H9 (cell line): ENCODE measurements at regions not wholly inside any gene's neighbourhood (a gene's known extent, or its start where the extent isn't known, plus 50 kb on each side); places are given as distances from the start of the nearest gene placed in this dataset.

ENCODE experiments used
- DNase-seq: peaks from one replicate; pipeline ENCODE4 v3.0.0-alpha.2; 2017
- H2AFZ ChIP-seq: one replicate; pipeline ENCODE4 v1.6.1; 2013; ENCODE audit warnings: mild to moderate bottlenecking, low read length, control low read depth, moderate library complexity
- H2AK5ac ChIP-seq: 2 replicates; pipeline ENCODE4 v1.6.1; 2013; ENCODE audit warnings: low read length, control low read depth, mixed read lengths; ENCODE audit not compliant: insufficient read length
- H2BK120ac ChIP-seq: one replicate; pipeline ENCODE4 v1.6.1; 2013; ENCODE audit warnings: low read depth, mild to moderate bottlenecking, low read length, control low read depth, inconsistent platforms; ENCODE audit not compliant: poor library complexity, severe bottlenecking
- H2BK12ac ChIP-seq: 2 replicates; pipeline ENCODE4 v1.6.1; 2013; ENCODE audit warnings: low read length, control low read depth, mixed read lengths, low read depth; ENCODE audit not compliant: insufficient read length
- H2BK15ac ChIP-seq: 2 replicates; pipeline ENCODE4 v1.6.1; 2013; ENCODE audit warnings: low read depth, low read length, control low read depth
- H2BK20ac ChIP-seq: one replicate; pipeline ENCODE4 v1.6.1; 2013; ENCODE audit warnings: low read depth, mild to moderate bottlenecking, low read length, control low read depth, inconsistent platforms; ENCODE audit not compliant: poor library complexity, severe bottlenecking
- H2BK5ac ChIP-seq: 2 replicates; pipeline ENCODE4 v1.6.1; 2013; ENCODE audit warnings: low read length, control low read depth, mixed read lengths; ENCODE audit not compliant: insufficient read length
- H3K14ac ChIP-seq: 2 replicates; pipeline ENCODE4 v1.6.1; 2013; ENCODE audit warnings: low read length, control low read depth; ENCODE audit not compliant: insufficient read depth
- H3K18ac ChIP-seq: 2 replicates; pipeline ENCODE4 v1.6.1; 2013; ENCODE audit warnings: low read depth, mild to moderate bottlenecking, mixed read lengths, low read length, control low read depth; ENCODE audit not compliant: insufficient read length
- H3K23ac ChIP-seq: 2 replicates; pipeline ENCODE4 v1.6.1; 2013; ENCODE audit warnings: low read length, control low read depth, mixed read lengths, low read depth; ENCODE audit not compliant: insufficient read length
- H3K23me2 ChIP-seq: 2 replicates; pipeline ENCODE4 v1.6.1; 2013; ENCODE audit warnings: low read depth, mild to moderate bottlenecking, mixed read lengths, low read length, control low read depth; ENCODE audit not compliant: insufficient read length, poor library complexity, severe bottlenecking
- H3K27ac ChIP-seq: 2 replicates; pipeline ENCODE4 v1.5.1; 2013; ENCODE audit warnings: low read length, control low read depth, mixed read lengths, low read depth; ENCODE audit not compliant: insufficient read length
- H3K27me3 ChIP-seq: 2 replicates; pipeline ENCODE4 v1.6.1; 2013; ENCODE audit warnings: low read length, control low read depth, inconsistent platforms; ENCODE audit not compliant: insufficient read depth
- H3K4ac ChIP-seq: 2 replicates; pipeline ENCODE4 v1.6.1; 2013; ENCODE audit warnings: low read depth, mild to moderate bottlenecking, control low read depth, inconsistent platforms, low read length, moderate library complexity
- H3K4me1 ChIP-seq: 2 replicates; pipeline ENCODE4 v1.6.1; 2013; ENCODE audit warnings: low read length, control low read depth, inconsistent platforms; ENCODE audit not compliant: insufficient read depth
- H3K4me2 ChIP-seq: 2 replicates; pipeline ENCODE4 v1.6.1; 2013; ENCODE audit warnings: low read length, control low read depth, mixed read lengths; ENCODE audit not compliant: insufficient read length, insufficient read depth
- H3K56ac ChIP-seq: 2 replicates; pipeline ENCODE4 v1.6.1; 2013; ENCODE audit warnings: low read depth, mild to moderate bottlenecking, mixed read lengths, low read length, control low read depth; ENCODE audit not compliant: insufficient read length
- H3K79me1 ChIP-seq: 2 replicates; pipeline ENCODE4 v1.6.1; 2013; ENCODE audit warnings: low read depth, mild to moderate bottlenecking, moderate library complexity, low read length, control low read depth, inconsistent platforms; ENCODE audit not compliant: insufficient read depth, poor library complexity, severe bottlenecking
- H3K79me2 ChIP-seq: 2 replicates; pipeline ENCODE4 v1.6.1; 2013; ENCODE audit warnings: low read length, control low read depth, inconsistent platforms; ENCODE audit not compliant: insufficient read depth
- H3K9ac ChIP-seq: 2 replicates; pipeline ENCODE4 v1.6.1; 2013; ENCODE audit warnings: low read length, control low read depth, mixed read lengths; ENCODE audit not compliant: insufficient read length; ENCODE audit errors: extremely low read depth
- H3K9me3 ChIP-seq: one replicate; pipeline ENCODE4 v1.6.1; 2013; ENCODE audit warnings: low read depth, low read length, inconsistent platforms; ENCODE audit not compliant: control insufficient read depth
- H3T11ph ChIP-seq: one replicate; pipeline ENCODE4 v1.6.1; 2013; ENCODE audit warnings: mild to moderate bottlenecking, low read length, control low read depth, inconsistent platforms
- H4K20me1 ChIP-seq: one replicate; pipeline ENCODE4 v1.6.1; 2013; ENCODE audit not compliant: control insufficient read depth, insufficient read length, insufficient read depth
- H4K5ac ChIP-seq: 2 replicates; pipeline ENCODE4 v1.6.1; 2013; ENCODE audit warnings: low read depth, mild to moderate bottlenecking, mixed read lengths, low read length, control low read depth; ENCODE audit not compliant: insufficient read length
- H4K8ac ChIP-seq: replicated peaks from 2 replicates; pipeline ENCODE4 v1.6.1; 2013; ENCODE audit warnings: low read length, control low read depth, mixed read lengths, low read depth; ENCODE audit not compliant: insufficient read length
- H4K91ac ChIP-seq: 2 replicates; pipeline ENCODE4 v1.6.1; 2013; ENCODE audit warnings: low read depth, mild to moderate bottlenecking, moderate library complexity, mixed read lengths, low read length, control low read depth; ENCODE audit not compliant: insufficient read length
- H3K27ac Mint-ChIP-seq, 3 experiments: 2 replicates in 2 of 3; 3 replicates in 1 of 3; pipeline ENCODE4 v1.8.0; 2020 to 2021; ENCODE audit warnings: mixed read lengths in 3 of 3, mild to moderate bottlenecking in 1 of 3, moderate library complexity in 1 of 3
- H3K27me3 Mint-ChIP-seq: 2 replicates; pipeline ENCODE4 v1.8.0; 2021; ENCODE audit warnings: low read depth, mild to moderate bottlenecking, moderate library complexity, mixed read lengths
- H3K36me3 Mint-ChIP-seq, 3 experiments: 2 replicates in 2 of 3; 3 replicates in 1 of 3; pipeline ENCODE4 v1.8.0; 2020 to 2021; ENCODE audit warnings: low read depth in 3 of 3, mixed read lengths in 3 of 3; ENCODE audit not compliant: insufficient read depth in 1 of 3
- H3K4me1 Mint-ChIP-seq, 2 experiments: 2 replicates each; pipeline ENCODE4 v1.8.0; 2020; ENCODE audit warnings: mixed read lengths in 2 of 2
- H3K4me3 Mint-ChIP-seq, 2 experiments: 2 replicates in 1 of 2; 3 replicates in 1 of 2; pipeline ENCODE4 v1.8.0; 2020 to 2021; ENCODE audit warnings: mild to moderate bottlenecking in 2 of 2, mixed read lengths in 2 of 2, moderate library complexity in 1 of 2
- H3K9me3 Mint-ChIP-seq, 2 experiments: 2 replicates in 1 of 2; 3 replicates in 1 of 2; pipeline ENCODE4 v1.8.0; 2020; ENCODE audit warnings: mild to moderate bottlenecking in 2 of 2, mixed read lengths in 2 of 2, moderate library complexity in 1 of 2
- CTCF ChIP-seq: fragments of 200-600 bp; sonication (generic); conservative IDR thresholded peaks from 3 replicates; pipeline ENCODE4 v1.8.0; 2021; ENCODE audit warnings: antibody characterized with exemption, mild to moderate bottlenecking

GRCh38 chr6:148667395-148667794 lies 79.4 kb upstream of the UST start:
- no peak overlapping the region for H3K4ac ChIP-seq
- no peak overlapping the region for H3K18ac ChIP-seq
- H3K79me2 ChIP-seq: no peaks in the 10 kb centered on the region
- no peaks in the 10 kb centered on the region for H3K9me3 ChIP-seq
- Mint-ChIP-seq H3K4me1 (peaks cover 6 to 9% of the 10 kb centered on the region in 2 experiments), H3K36me3 (peaks cover 23 to 57% (median 38%) of the 10 kb centered on the region in 3 experiments), H3K4me3 (no peak overlapping the region), H3K27ac (no peak overlapping the region), H3K9me3 (peaks cover 63 to 75% of the 10 kb centered on the region in 2 experiments), H3K27me3 (peaks cover 2% of the 10 kb centered on the region; the same call in 1 of the 2 replicates)
- DNase-seq: no peak
- no peak for TF ChIP-seq CTCF
- H4K91ac ChIP-seq: no peak overlapping the region
- no peaks in the 10 kb centered on the region for H3K23me2 ChIP-seq
- H3T11ph ChIP-seq: no peak overlapping the region
- no peak overlapping the region for H3K23ac ChIP-seq
- H4K5ac ChIP-seq: no peak overlapping the region
- H3K4me1 ChIP-seq: 0 out of 2 replicates have a peak, but pooled peaks cover 1% of the 10 kb centered on the region
- no peak overlapping the region for H3K9ac ChIP-seq
- H4K20me1 ChIP-seq: no peaks in the 10 kb centered on the region
- H2BK20ac ChIP-seq: no peak overlapping the region
- H3K14ac ChIP-seq: no peak overlapping the region
- H4K8ac ChIP-seq: no peak overlapping the region
- no peak overlapping the region for H2BK12ac ChIP-seq
- H2BK15ac ChIP-seq: no peak overlapping the region
- H2BK5ac ChIP-seq: no peak overlapping the region
- no peak overlapping the region for H3K4me2 ChIP-seq
- H3K56ac ChIP-seq: no peak overlapping the region
- no peak overlapping the region for H3K27ac ChIP-seq
- no peak overlapping the region for H2BK120ac ChIP-seq
- no peaks in the 10 kb centered on the region for H3K27me3 ChIP-seq
- H3K79me1 ChIP-seq: no peaks in the 10 kb centered on the region
- H2AFZ ChIP-seq: no peak overlapping the region
- no peak overlapping the region for H2AK5ac ChIP-seq
